ENCODE measurements at regions not wholly inside any gene's neighbourhood (a gene's known extent, or its start where the extent isn't known, plus 50 kb on each side); places are given as distances from the start of the nearest gene placed in this dataset.

GRCh38 chr13:78160793-78161192, 242.2 kb upstream of the EDNRB start:
- no peaks in the 10 kb centered on the region for H3K9me3 ChIP-seq
- no peak overlapping the region for H3K27ac ChIP-seq
- no peaks in the 10 kb centered on the region for H3K36me3 ChIP-seq
- ATAC-seq (ENCODE audit: insufficient number of reproducible peaks, low FRiP score, low read depth): no peak
- no peak for TF ChIP-seq CTCF (IDR thresholded peaks at IDR 0.05)
- H3K4me3 ChIP-seq: no peak overlapping the region
- no peaks in the 10 kb centered on the region for H3K4me1 ChIP-seq (ENCODE audit: control insufficient read depth in 1 of 2, low read depth in 2 of 2)
- no peaks in the 10 kb centered on the region for H3K27me3 ChIP-seq (replicated peaks; ENCODE audit: insufficient read depth)
- DNase-seq (ENCODE audit: low spot score): no peak

- no peak for DNase-seq (ENCODE audit: low spot score)
- ATAC-seq (ENCODE audit: insufficient number of reproducible peaks, low FRiP score, low read depth): no peak
- no peaks in the 10 kb centered on the region for H3K27me3 ChIP-seq (replicated peaks; ENCODE audit: insufficient read depth)
- no peaks in the 10 kb centered on the region for H3K9me3 ChIP-seq
- no peak for TF ChIP-seq CTCF (IDR thresholded peaks at IDR 0.05)
- H3K27ac ChIP-seq: no peak overlapping the region
- H3K4me3 ChIP-seq: no peak overlapping the region
- H3K4me1 ChIP-seq (ENCODE audit: control insufficient read depth in 1 of 2, low read depth in 2 of 2): no peaks in the 10 kb centered on the region
- no peaks in the 10 kb centered on the region for H3K36me3 ChIP-seq
Observed at GRCh38 chr13:78152415-78152814, 233.8 kb upstream of the EDNRB start.

- no peaks in the 10 kb centered on the region for H3K36me3 ChIP-seq
- no peak for TF ChIP-seq CTCF (IDR thresholded peaks at IDR 0.05)
- ATAC-seq (ENCODE audit: insufficient number of reproducible peaks, low FRiP score, low read depth): no peak
Observed at GRCh38 chr13:78147905-78148304, 229.3 kb upstream of the EDNRB start.

GRCh38 chr13:78145276-78145675, 226.6 kb upstream of the EDNRB start:
- TF ChIP-seq CTCF (IDR thresholded peaks at IDR 0.05): no peak
- no peaks in the 10 kb centered on the region for H3K36me3 ChIP-seq
- no peak overlapping the region for H3K4me3 ChIP-seq
- no peaks in the 10 kb centered on the region for H3K27me3 ChIP-seq (replicated peaks; ENCODE audit: insufficient read depth)
- no peak overlapping the region for H3K27ac ChIP-seq
- DNase-seq (ENCODE audit: low spot score) (no peak), ATAC-seq (ENCODE audit: insufficient number of reproducible peaks, low FRiP score, low read depth) (no peak)
- H3K4me1 ChIP-seq (ENCODE audit: control insufficient read depth in 1 of 2, low read depth in 2 of 2): no peaks in the 10 kb centered on the region
- no peaks in the 10 kb centered on the region for H3K9me3 ChIP-seq

More at GRCh38 chr13:78147905-78148304, 229.3 kb upstream of the EDNRB start:
- no peaks in the 10 kb centered on the region for H3K4me1 ChIP-seq (ENCODE audit: control insufficient read depth in 1 of 2, low read depth in 2 of 2)
- no peaks in the 10 kb centered on the region for H3K27me3 ChIP-seq (replicated peaks; ENCODE audit: insufficient read depth)
- H3K4me3 ChIP-seq: no peak overlapping the region
- no peak overlapping the region for H3K27ac ChIP-seq
- H3K9me3 ChIP-seq: no peaks in the 10 kb centered on the region
- DNase-seq (ENCODE audit: low spot score): no peak

- no peak overlapping the region for H3K4me3 ChIP-seq
- H3K27me3 ChIP-seq (replicated peaks; ENCODE audit: insufficient read depth): no peaks in the 10 kb centered on the region
- TF ChIP-seq CTCF (IDR thresholded peaks at IDR 0.05): no peak
- no peaks in the 10 kb centered on the region for H3K9me3 ChIP-seq
- H3K36me3 ChIP-seq: no peaks in the 10 kb centered on the region
- DNase-seq (ENCODE audit: low spot score) (no peak), ATAC-seq (ENCODE audit: insufficient number of reproducible peaks, low FRiP score, low read depth) (no peak)
- H3K4me1 ChIP-seq (ENCODE audit: control insufficient read depth in 1 of 2, low read depth in 2 of 2): peaks cover 0 to 5% of the 10 kb centered on the region in 2 donors
- H3K27ac ChIP-seq: no peak overlapping the region
Observed at GRCh38 chr13:78139765-78140164, 221.1 kb upstream of the EDNRB start.
